SW480 (cell line): ENCODE measurements at regions not wholly inside any gene's neighbourhood (a gene's known extent, or its start where the extent isn't known, plus 50 kb on each side); places are given as distances from the start of the nearest gene placed in this dataset.
"Not testable (repeated sequence)": the region's sequence is repeated elsewhere in the genome, so short reads cannot be mapped to it uniquely, and the experiment has no call there.

Experiments
- DNase-seq: peaks from one replicate; pipeline ENCODE4 v3.0.0-alpha.2; 2016; ENCODE audit warnings: low spot score

GRCh38 chr17:13869331-13869940, 199.9 kb upstream of the COX10 start:
- no peak for DNase-seq

GRCh38 chr17:13871261-13871660, 198.0 kb upstream of the COX10 start:
- DNase-seq = no peak

- no peak for DNase-seq
These were observed 195.2 kb upstream of the COX10 start for GRCh38 chr17:13874134-13874533.

GRCh38 chr17:13874817-13875216, 194.5 kb upstream of the COX10 start:
- DNase-seq = no peak

- no peak for DNase-seq
These were observed 189.3 kb upstream of the COX10 start for GRCh38 chr17:13879961-13880466.

GRCh38 chr17:13883659-13884058, 185.6 kb upstream of the COX10 start:
- DNase-seq = no peak

GRCh38 chr17:13884347-13884746, 185.0 kb upstream of the COX10 start:
- DNase-seq = no peak

GRCh38 chr17:13885550-13885949, 183.8 kb upstream of the COX10 start:
- DNase-seq = no peak

GRCh38 chr17:13885953-13886889, 183.1 kb upstream of the COX10 start:
- DNase-seq = no peak

GRCh38 chr17:13888056-13888609, 181.2 kb upstream of the COX10 start:
- DNase-seq = no peak

GRCh38 chr17:13908971-13909370, 160.3 kb upstream of the COX10 start:
- not testable (repeated sequence) for DNase-seq

GRCh38 chr17:13909901-13910519, 159.3 kb upstream of the COX10 start:
- no peak for DNase-seq

- DNase-seq = no peak
These were observed 151.7 kb upstream of the COX10 start for GRCh38 chr17:13917634-13918033.

- DNase-seq = no peak
These were observed 151.1 kb upstream of the COX10 start for GRCh38 chr17:13918247-13918646.

- no peak for DNase-seq
These were observed 149.5 kb upstream of the COX10 start for GRCh38 chr17:13919818-13920217.

GRCh38 chr17:13920413-13920812, 148.9 kb upstream of the COX10 start:
- DNase-seq = no peak

GRCh38 chr17:13921841-13922776, 147.2 kb upstream of the COX10 start:
- DNase-seq = no peak

- DNase-seq = no peak
These were observed 146.4 kb upstream of the COX10 start for GRCh38 chr17:13922885-13923284.

- DNase-seq = no peak
These were observed 143.7 kb upstream of the COX10 start for GRCh38 chr17:13925579-13925978.

- no peak for DNase-seq
These were observed 138.2 kb upstream of the COX10 start for GRCh38 chr17:13931111-13931526.

GRCh38 chr17:13931800-13932460, 137.4 kb upstream of the COX10 start:
- DNase-seq = no peak
